Hepatocyte (in vitro differentiated cells): ENCODE measurements at regions not wholly inside any gene's neighbourhood (a gene's known extent, or its start where the extent isn't known, plus 50 kb on each side); places are given as distances from the start of the nearest gene placed in this dataset.

Experiments used
- CTCF ChIP-seq: fragments of 200-600 bp; sonication (generic); IDR thresholded peaks from 2 replicates; pipeline ENCODE4 v1.5.1; 2016; ENCODE audit warnings: antibody characterized with exemption, mild to moderate bottlenecking; ENCODE audit not compliant: poor library complexity
- EZH2phosphoT487 ChIP-seq: fragments of 200-600 bp; sonication (generic); IDR thresholded peaks from one replicate; pipeline ENCODE4 v1.6.1; 2018; ENCODE audit warnings: antibody characterized with exemption, mild to moderate bottlenecking, low read depth, moderate library complexity; ENCODE audit not compliant: unreplicated experiment, severe bottlenecking

DNA sequence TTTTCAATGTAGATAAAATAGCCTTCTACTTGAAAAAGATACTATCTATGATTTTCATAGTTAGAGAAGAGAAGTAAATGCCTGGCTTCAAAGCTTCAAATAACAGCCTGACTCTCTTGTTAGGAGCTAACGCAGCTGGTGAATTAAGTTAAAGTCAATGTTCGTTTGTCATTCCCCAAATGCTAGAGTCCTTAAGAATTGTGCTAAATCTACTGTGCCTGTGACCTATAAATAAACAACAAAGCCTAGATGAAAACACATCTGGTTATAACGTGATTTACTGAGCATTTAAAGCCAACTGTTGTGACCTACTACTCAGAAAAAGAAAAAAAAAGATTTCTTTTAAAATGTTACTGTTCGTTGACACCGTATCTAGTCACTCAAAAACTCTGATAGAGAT is 134.7 kb downstream of the POLR1F start:
- TF ChIP-seq CTCF = no peak
- no peak for TF ChIP-seq EZH2phosphoT487
